Stimulated activated naive CD8-positive, alpha-beta T cell treated with anti-CD3 and anti-CD28 coated beads, Interleukin-15, Interleukin-2, amounts not matched to agents 100 ng/mL and 50 ng/mL, for 24 hours (primary cell): ENCODE measurements at regions not wholly inside any gene's neighbourhood (a gene's known extent, or its start where the extent isn't known, plus 50 kb on each side); places are given as distances from the start of the nearest gene placed in this dataset.
"Not testable (repeated sequence)": the region's sequence is repeated elsewhere in the genome, so short reads cannot be mapped to it uniquely, and the experiment has no call there.

ENCODE experiments used
- H3K27ac Mint-ChIP-seq: one replicate; pipeline ENCODE4 v1.8.0; 2021; ENCODE audit warnings: mild to moderate bottlenecking, mixed read lengths
- H3K27me3 Mint-ChIP-seq: one replicate; pipeline ENCODE4 v1.8.0; 2021; ENCODE audit warnings: mixed read lengths
- H3K36me3 Mint-ChIP-seq: one replicate; pipeline ENCODE4 v1.8.0; 2021; ENCODE audit warnings: low read depth, mixed read lengths
- H3K4me1 Mint-ChIP-seq: one replicate; pipeline ENCODE4 v1.8.0; 2021; ENCODE audit warnings: low read depth, mixed read lengths
- H3K4me3 Mint-ChIP-seq: one replicate; pipeline ENCODE4 v1.8.0; 2021; ENCODE audit warnings: mild to moderate bottlenecking, mixed read lengths
- H3K9me3 Mint-ChIP-seq: one replicate; pipeline ENCODE4 v1.8.0; 2021; ENCODE audit warnings: mixed read lengths

- Mint-ChIP-seq H3K27me3 (peaks cover 11% of the 10 kb centered on the region), H3K9me3 (peaks cover 3% of the 10 kb centered on the region)
Measured at GRCh38 chr15:30030345-30030744, 52.4 kb upstream of the GOLGA8J start.

GRCh38 chr15:30023798-30024295 lies 58.9 kb upstream of the GOLGA8J start:
- Mint-ChIP-seq H3K36me3 (no peaks in the 10 kb centered on the region), H3K4me3 (no peak overlapping the region), H3K9me3 (no peaks in the 10 kb centered on the region), H3K27me3 (peaks cover 26% of the 10 kb centered on the region), H3K27ac (no peak overlapping the region), H3K4me1 (no peaks in the 10 kb centered on the region)

More at GRCh38 chr15:30030345-30030744, 52.4 kb upstream of the GOLGA8J start:
- H3K4me1 Mint-ChIP-seq = no peaks in the 10 kb centered on the region
- H3K4me3 Mint-ChIP-seq = no peak overlapping the region
- no peaks in the 10 kb centered on the region for H3K36me3 Mint-ChIP-seq
- H3K27ac Mint-ChIP-seq = no peak overlapping the region

GRCh38 chr15:30010746-30011145 lies 72.0 kb upstream of the GOLGA8J start:
- Mint-ChIP-seq H3K36me3 (no peaks in the 10 kb centered on the region), H3K27me3 (peaks cover 9% of the 10 kb centered on the region), H3K27ac (no peak overlapping the region), H3K4me1 (no peaks in the 10 kb centered on the region), H3K4me3 (no peak overlapping the region), H3K9me3 (no peaks in the 10 kb centered on the region)

DNA sequence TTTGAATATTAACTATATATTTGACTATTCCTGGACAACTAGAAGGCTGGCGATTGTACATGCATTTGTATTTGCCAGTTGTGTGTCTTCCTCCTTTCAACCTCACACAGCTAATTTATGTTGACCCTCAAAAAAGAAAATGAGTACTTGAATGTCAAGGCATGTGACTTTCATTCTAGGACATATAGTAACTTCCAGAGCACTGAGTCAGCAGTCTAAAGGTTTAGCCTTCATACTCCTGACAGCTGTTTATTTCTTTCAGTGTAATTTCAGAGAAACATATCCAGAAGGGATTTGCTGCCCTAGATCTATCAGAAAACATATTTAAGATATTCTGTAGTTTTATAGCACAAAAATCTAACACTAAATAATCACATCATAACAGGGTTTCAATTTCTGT lies 74.6 kb upstream of the GOLGA8J start:
- Mint-ChIP-seq H3K9me3 (no peaks in the 10 kb centered on the region), H3K27me3 (peaks cover 9% of the 10 kb centered on the region), H3K36me3 (no peaks in the 10 kb centered on the region), H3K27ac (no peak overlapping the region), H3K4me3 (no peak overlapping the region), H3K4me1 (no peaks in the 10 kb centered on the region)

DNA sequence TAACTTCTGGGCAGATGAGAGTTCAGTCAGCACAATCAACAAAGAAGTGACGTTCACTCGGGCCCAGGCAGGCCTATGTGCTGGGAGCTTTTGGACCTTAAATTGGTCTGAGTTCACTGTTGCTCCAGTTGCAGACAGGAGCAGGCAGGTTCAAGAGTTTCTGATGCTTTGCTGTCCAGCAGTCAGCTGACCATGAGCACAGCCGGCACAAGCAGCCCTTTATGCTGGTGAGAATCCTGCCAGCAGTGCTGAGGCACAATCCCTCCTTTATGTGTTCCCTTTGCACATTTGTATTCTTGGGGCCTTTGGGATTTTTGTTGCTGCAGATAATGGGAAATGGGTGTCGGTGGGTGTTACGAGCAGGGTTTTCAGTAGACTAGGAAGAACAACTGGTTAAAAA lies 81.2 kb upstream of the GOLGA8J start:
- Mint-ChIP-seq H3K36me3 (no peaks in the 10 kb centered on the region), H3K4me3 (no peak overlapping the region), H3K27me3 (no peaks in the 10 kb centered on the region), H3K4me1 (no peaks in the 10 kb centered on the region), H3K27ac (no peak overlapping the region), H3K9me3 (no peaks in the 10 kb centered on the region)

- no peaks in the 10 kb centered on the region for H3K9me3 Mint-ChIP-seq
Measured at GRCh38 chr15:29998033-29998432, 84.7 kb upstream of the GOLGA8J start.

GRCh38 chr15:29997499-29997898 lies 85.3 kb upstream of the GOLGA8J start:
- no peaks in the 10 kb centered on the region for H3K4me1 Mint-ChIP-seq
- no peak overlapping the region for H3K4me3 Mint-ChIP-seq
- no peaks in the 10 kb centered on the region for H3K9me3 Mint-ChIP-seq
- H3K36me3 Mint-ChIP-seq = no peaks in the 10 kb centered on the region
- H3K27me3 Mint-ChIP-seq = no peaks in the 10 kb centered on the region
- no peak overlapping the region for H3K27ac Mint-ChIP-seq

More at GRCh38 chr15:29998033-29998432, 84.7 kb upstream of the GOLGA8J start:
- no peak overlapping the region for H3K27ac Mint-ChIP-seq
- no peak overlapping the region for H3K4me3 Mint-ChIP-seq
- H3K27me3 Mint-ChIP-seq = no peaks in the 10 kb centered on the region
- H3K4me1 Mint-ChIP-seq = no peaks in the 10 kb centered on the region
- H3K36me3 Mint-ChIP-seq = no peaks in the 10 kb centered on the region

DNA sequence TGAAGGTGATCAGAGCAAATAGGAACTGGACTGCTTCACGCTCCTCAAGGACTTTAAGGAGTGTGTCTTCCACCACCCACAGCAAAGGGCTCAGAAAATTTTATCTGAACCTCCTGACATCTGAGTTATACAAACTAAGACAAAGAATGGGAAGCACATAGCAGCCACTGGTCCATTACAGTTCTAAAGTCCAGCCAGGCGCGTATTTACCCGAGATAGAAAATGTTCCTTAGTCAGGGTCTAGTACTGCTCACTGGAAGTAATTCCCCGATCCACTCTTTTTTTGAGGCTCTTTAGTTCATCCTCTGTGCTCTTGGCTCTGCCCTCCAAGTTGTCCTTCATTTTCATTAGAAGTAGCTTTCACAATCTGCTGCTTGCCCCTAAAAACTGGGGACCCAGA lies 88.5 kb upstream of the GOLGA8J start:
- H3K4me1 Mint-ChIP-seq = no peaks in the 10 kb centered on the region
- no peaks in the 10 kb centered on the region for H3K9me3 Mint-ChIP-seq
- no peak overlapping the region for H3K4me3 Mint-ChIP-seq
- H3K36me3 Mint-ChIP-seq = no peaks in the 10 kb centered on the region
- no peaks in the 10 kb centered on the region for H3K27me3 Mint-ChIP-seq
- no peak overlapping the region for H3K27ac Mint-ChIP-seq

DNA sequence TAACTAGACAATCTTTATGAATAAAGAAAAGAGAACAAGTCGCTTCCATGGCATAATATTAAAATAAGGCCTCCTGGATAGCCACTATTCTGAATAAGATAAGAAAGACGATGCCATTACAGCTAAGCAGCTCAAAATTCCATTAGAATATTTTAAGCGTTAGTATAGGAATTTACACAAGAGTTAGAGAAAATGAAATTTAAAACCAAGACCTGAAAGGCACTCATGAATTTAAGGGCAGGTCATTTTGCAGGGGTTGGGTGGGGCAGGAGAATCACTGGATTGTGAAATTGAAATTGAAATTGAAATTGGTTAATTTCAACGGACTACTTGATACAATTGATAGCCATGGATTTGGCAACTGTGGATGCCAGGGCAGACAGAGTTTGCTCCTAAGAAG lies 91.8 kb upstream of the GOLGA8J start:
- peaks cover 2% of the 10 kb centered on the region for H3K27me3 Mint-ChIP-seq
- H3K4me3 Mint-ChIP-seq = no peak overlapping the region
- H3K9me3 Mint-ChIP-seq = no peaks in the 10 kb centered on the region
- no peaks in the 10 kb centered on the region for H3K4me1 Mint-ChIP-seq
- no peak overlapping the region for H3K27ac Mint-ChIP-seq
- H3K36me3 Mint-ChIP-seq = no peaks in the 10 kb centered on the region

DNA sequence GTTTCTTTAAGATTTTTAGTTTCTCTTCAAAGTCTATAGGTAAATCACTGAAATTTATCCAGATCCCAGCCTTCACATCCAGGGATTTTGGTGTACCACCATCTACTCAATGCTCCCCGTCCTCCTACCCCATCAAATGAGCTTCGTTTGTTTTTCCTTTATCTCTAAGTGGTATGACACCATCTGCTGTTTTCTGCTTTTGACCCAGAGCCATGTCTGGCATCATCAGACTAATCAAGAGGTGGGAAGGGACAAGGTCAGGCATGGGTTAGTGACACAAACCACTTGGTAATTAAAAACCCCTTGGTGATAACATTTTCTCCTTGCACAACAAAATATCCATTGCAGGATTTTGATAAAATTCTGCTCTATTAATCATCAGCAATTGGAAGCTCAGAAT lies 92.7 kb upstream of the GOLGA8J start:
- H3K9me3 Mint-ChIP-seq = no peaks in the 10 kb centered on the region
- no peaks in the 10 kb centered on the region for H3K4me1 Mint-ChIP-seq
- peaks cover 9% of the 10 kb centered on the region for H3K27me3 Mint-ChIP-seq
- H3K4me3 Mint-ChIP-seq = no peak overlapping the region
- H3K36me3 Mint-ChIP-seq = no peaks in the 10 kb centered on the region
- no peak overlapping the region for H3K27ac Mint-ChIP-seq

GRCh38 chr15:29988701-29989100 lies 94.1 kb upstream of the GOLGA8J start:
- H3K27me3 Mint-ChIP-seq = peaks cover 9% of the 10 kb centered on the region
- no peaks in the 10 kb centered on the region for H3K4me1 Mint-ChIP-seq
- no peak overlapping the region for H3K27ac Mint-ChIP-seq
- no peak overlapping the region for H3K4me3 Mint-ChIP-seq
- no peaks in the 10 kb centered on the region for H3K36me3 Mint-ChIP-seq
- no peaks in the 10 kb centered on the region for H3K9me3 Mint-ChIP-seq

DNA sequence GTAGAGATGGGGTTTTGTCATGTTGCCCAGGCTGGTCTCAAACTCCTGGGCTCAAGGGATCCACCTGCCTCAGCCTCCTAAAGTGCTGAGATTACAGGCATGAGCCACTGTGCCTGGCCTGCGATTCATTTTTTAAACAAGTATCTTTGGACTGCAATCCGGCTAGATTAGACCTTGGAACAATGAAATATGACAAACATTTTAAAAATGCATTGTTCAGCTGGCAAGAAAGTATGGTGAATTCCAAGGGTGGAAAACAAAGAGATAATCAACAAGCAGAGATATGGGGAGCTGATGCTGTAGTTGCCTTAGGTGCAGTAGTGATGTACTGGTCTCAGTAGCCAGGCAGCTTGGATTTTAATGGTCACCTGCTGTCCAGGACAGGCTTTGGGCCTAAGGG lies 95.8 kb upstream of the GOLGA8J start:
- no peaks in the 10 kb centered on the region for H3K36me3 Mint-ChIP-seq
- H3K9me3 Mint-ChIP-seq = no peaks in the 10 kb centered on the region
- H3K4me3 Mint-ChIP-seq = no peak overlapping the region
- H3K4me1 Mint-ChIP-seq = no peaks in the 10 kb centered on the region
- H3K27me3 Mint-ChIP-seq = peaks cover 9% of the 10 kb centered on the region
- no peak overlapping the region for H3K27ac Mint-ChIP-seq

DNA sequence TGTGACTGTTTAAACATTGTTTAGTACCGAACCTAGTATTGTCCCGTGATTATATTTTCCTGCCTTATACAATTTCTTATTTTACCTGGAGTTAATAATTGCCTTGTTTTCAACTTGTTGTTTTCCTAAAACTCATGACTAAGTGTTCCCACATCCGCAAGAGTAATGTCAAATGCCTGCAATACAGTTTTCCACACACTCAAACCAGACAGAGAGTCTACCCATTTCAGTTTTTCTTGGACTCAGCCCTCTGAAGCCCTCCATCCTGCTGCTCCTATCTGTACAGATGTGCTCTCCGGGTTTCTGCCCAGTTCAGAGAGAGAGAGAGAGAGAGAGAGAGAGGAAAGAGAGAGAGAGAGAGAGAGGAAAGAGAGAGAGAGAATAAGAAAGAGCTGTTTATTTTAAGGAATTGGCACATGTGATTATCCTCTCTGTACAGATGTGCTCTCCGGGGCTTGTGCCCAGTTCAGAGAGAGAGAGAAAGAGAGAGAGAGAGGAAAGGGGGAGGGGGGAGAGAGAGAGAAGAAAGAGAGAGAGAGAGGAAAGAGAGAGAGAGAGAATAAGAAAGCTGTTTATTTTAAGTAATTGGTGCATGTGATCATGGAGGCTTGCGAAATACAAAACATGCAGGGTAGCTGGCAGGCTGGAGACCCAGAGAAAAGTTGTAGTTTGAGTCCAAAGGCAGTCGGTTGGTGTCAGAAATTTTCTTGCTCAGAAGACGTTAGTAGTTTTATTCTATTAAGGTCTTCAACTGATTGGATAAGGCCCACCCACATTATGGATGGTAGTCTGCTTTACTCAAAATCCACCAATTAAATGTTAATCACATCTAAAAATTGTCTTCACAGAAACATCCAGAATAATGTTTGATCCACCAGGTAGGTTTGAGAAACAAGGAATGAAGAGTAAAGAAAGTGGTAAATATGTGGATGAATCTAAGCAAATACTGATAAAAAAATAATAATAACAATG lies 104.1 kb upstream of the GOLGA8J start:
- Mint-ChIP-seq H3K27me3 (peaks cover 10% of the 10 kb centered on the region), H3K36me3 (no peaks in the 10 kb centered on the region), H3K4me3 (no peak overlapping the region)

DNA sequence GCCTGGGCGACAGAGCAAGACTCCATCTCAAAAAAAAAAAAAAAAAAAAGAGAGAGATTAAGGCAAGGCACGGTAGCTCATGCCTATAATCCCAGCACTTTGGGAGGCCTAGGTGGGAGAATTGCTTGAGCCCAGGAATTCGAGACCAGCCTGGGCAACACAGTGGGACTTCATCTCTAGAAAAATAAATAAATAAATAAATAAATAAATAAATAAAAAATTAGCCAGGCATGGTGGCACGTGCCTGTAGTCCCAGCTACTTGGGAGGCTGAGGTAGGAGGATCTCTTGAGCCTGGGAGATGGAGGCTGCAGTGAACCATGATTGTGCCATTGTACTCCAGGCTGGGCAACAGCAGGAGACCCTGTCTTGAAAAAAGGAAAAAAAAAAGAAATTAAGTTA lies 108.7 kb upstream of the GOLGA8J start:
- not testable (repeated sequence) for H3K4me3 Mint-ChIP-seq, H3K36me3 Mint-ChIP-seq, H3K4me1 Mint-ChIP-seq, H3K9me3 Mint-ChIP-seq, H3K27ac Mint-ChIP-seq
- H3K27me3 Mint-ChIP-seq = peaks cover 50% of the 10 kb centered on the region

More for the DNA sequence above, 104.1 kb upstream of the GOLGA8J start:
- no peaks in the 10 kb centered on the region for H3K4me1 Mint-ChIP-seq
- no peak overlapping the region for H3K27ac Mint-ChIP-seq
- no peaks in the 10 kb centered on the region for H3K9me3 Mint-ChIP-seq

DNA sequence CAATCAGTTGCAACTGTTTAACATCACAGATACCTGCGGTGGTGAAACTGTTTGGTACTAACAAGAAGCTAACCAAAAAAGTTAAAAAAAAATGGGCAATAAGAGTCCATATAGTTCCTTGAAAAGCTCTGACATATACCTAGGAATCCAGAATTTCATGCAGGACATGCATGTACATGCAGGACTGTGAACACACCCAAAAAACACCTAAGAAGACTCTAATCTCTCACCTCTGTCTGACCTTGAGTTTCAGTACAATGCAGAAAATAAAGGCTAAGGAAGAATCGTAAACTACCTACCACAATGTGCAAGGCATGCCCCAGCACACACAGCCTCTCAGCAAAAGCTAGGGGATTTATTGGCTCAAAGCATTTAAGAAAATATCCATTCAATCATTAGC lies 110.7 kb upstream of the GOLGA8J start:
- Mint-ChIP-seq H3K27me3 (peaks cover 53% of the 10 kb centered on the region), H3K9me3 (peaks cover 7% of the 10 kb centered on the region), H3K4me1 (no peaks in the 10 kb centered on the region), H3K27ac (no peak overlapping the region), H3K4me3 (no peak overlapping the region), H3K36me3 (no peaks in the 10 kb centered on the region)

- Mint-ChIP-seq H3K36me3 (no peaks in the 10 kb centered on the region), H3K27ac (no peak overlapping the region), H3K9me3 (peaks cover 7% of the 10 kb centered on the region), H3K4me1 (no peaks in the 10 kb centered on the region), H3K4me3 (no peak overlapping the region), H3K27me3 (peaks cover 64% of the 10 kb centered on the region)
Measured at GRCh38 chr15:29970402-29970695, 112.4 kb upstream of the GOLGA8J start.
